Osteocyte (in vitro differentiated cells): ENCODE measurements at regions not wholly inside any gene's neighbourhood (a gene's known extent, or its start where the extent isn't known, plus 50 kb on each side); places are given as distances from the start of the nearest gene placed in this dataset.

Source experiments
- DNase-seq: peaks from one replicate; pipeline ENCODE4 v3.0.0; 2021; ENCODE audit warnings: mixed read lengths; ENCODE audit not compliant: unreplicated experiment; ENCODE audit errors: extremely low spot score
- H3K27ac Mint-ChIP-seq: one replicate; pipeline ENCODE4 v1.8.0; 2021; ENCODE audit warnings: mild to moderate bottlenecking, mixed read lengths; ENCODE audit not compliant: unreplicated experiment
- H3K27me3 Mint-ChIP-seq: one replicate; pipeline ENCODE4 v1.8.0; 2021; ENCODE audit warnings: mixed read lengths; ENCODE audit not compliant: unreplicated experiment
- H3K36me3 Mint-ChIP-seq: one replicate; pipeline ENCODE4 v1.8.0; 2021; ENCODE audit warnings: mixed read lengths; ENCODE audit not compliant: unreplicated experiment
- H3K4me1 Mint-ChIP-seq: one replicate; pipeline ENCODE4 v1.8.0; 2021; ENCODE audit warnings: mixed read lengths; ENCODE audit not compliant: unreplicated experiment
- H3K4me3 Mint-ChIP-seq: one replicate; pipeline ENCODE4 v1.8.0; 2021; ENCODE audit warnings: mild to moderate bottlenecking, moderate library complexity, mixed read lengths; ENCODE audit not compliant: unreplicated experiment
- H3K9me3 Mint-ChIP-seq: one replicate; pipeline ENCODE4 v1.8.0; 2021; ENCODE audit warnings: mixed read lengths; ENCODE audit not compliant: unreplicated experiment
- CTCF ChIP-seq: fragments of 200-600 bp; sonication (generic); IDR thresholded peaks from 2 replicates; pipeline ENCODE4 v1.5.0; 2021; ENCODE audit warnings: antibody characterized with exemption, mild to moderate bottlenecking, moderate library complexity

GRCh38 chr3:145144361-145144760 is 1016.6 kb downstream of the PLOD2 start:
- H3K4me1 Mint-ChIP-seq: no peaks in the 10 kb centered on the region

GRCh38 chr3:145145461-145145860 is 1015.5 kb downstream of the PLOD2 start:
- Mint-ChIP-seq H3K9me3 (peaks cover 3% of the 10 kb centered on the region), H3K36me3 (no peaks in the 10 kb centered on the region), H3K27ac (no peak overlapping the region), H3K27me3 (no peaks in the 10 kb centered on the region), H3K4me3 (no peak overlapping the region), H3K4me1 (no peaks in the 10 kb centered on the region)
- no peak for DNase-seq
- no peak for TF ChIP-seq CTCF

More at GRCh38 chr3:145144361-145144760, 1016.6 kb downstream of the PLOD2 start:
- no peak overlapping the region for H3K27ac Mint-ChIP-seq
- H3K4me3 Mint-ChIP-seq: no peak overlapping the region
- H3K27me3 Mint-ChIP-seq: no peaks in the 10 kb centered on the region
- peaks cover 3% of the 10 kb centered on the region for H3K9me3 Mint-ChIP-seq
- H3K36me3 Mint-ChIP-seq: no peaks in the 10 kb centered on the region
- DNase-seq: no peak
- no peak for TF ChIP-seq CTCF

DNA sequence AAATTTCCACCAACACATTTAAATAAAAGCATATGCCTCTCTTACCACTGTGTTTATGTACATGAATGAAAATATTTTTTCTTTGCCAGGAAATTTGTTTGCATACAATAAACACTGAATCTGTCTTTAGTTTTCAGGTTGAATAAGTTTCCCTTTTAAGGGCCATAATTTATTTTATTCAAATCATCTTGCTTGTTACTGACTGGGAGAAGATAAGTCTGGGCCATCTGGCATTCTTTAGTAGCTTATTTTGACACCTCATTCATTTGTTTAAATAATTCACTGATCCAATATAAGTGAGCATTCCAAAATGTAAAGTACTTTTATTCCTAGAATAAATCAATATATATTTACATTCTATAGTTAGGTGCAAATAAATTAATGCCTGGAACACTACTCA is 1001.3 kb downstream of the PLOD2 start:
- Mint-ChIP-seq H3K4me3 (no peak overlapping the region), H3K27ac (no peak overlapping the region), H3K9me3 (no peaks in the 10 kb centered on the region), H3K36me3 (no peaks in the 10 kb centered on the region), H3K4me1 (no peaks in the 10 kb centered on the region), H3K27me3 (peaks cover 6% of the 10 kb centered on the region)
- TF ChIP-seq CTCF: no peak
- DNase-seq: no peak

DNA sequence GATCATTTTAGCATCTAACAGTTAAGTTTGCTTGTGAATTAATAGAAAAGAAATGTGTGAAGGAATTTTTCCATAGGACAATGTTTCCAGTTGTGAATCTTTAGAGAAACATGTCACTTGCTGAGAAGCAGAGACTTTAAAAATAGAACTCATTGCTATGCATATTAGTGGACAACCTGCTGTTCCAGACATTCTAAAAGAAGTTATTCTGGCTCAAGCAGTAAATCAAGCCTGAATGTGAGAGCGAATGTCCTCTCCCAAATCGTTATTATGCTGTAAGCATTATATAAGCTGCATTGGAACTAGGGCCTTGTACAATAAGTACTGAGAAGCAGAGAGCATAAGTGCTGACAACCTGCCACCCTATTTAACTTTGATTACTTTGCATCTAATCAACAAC is 990.9 kb downstream of the PLOD2 start:
- Mint-ChIP-seq H3K27ac (no peak overlapping the region), H3K36me3 (no peaks in the 10 kb centered on the region), H3K4me3 (no peak overlapping the region), H3K9me3 (no peaks in the 10 kb centered on the region), H3K4me1 (peaks cover 7% of the 10 kb centered on the region), H3K27me3 (peaks cover 2% of the 10 kb centered on the region)
- TF ChIP-seq CTCF: no peak
- DNase-seq: no peak

GRCh38 chr3:145175626-145176025 is 985.4 kb downstream of the PLOD2 start:
- peaks cover 1% of the 10 kb centered on the region for H3K4me1 Mint-ChIP-seq
- no peaks in the 10 kb centered on the region for H3K36me3 Mint-ChIP-seq
- TF ChIP-seq CTCF: no peak
- no peaks in the 10 kb centered on the region for H3K9me3 Mint-ChIP-seq
- H3K4me3 Mint-ChIP-seq: no peak overlapping the region
- no peak overlapping the region for H3K27ac Mint-ChIP-seq
- H3K27me3 Mint-ChIP-seq: peaks cover under 1% of the 10 kb centered on the region
- DNase-seq: no peak
